GM06990 (cell line): ENCODE measurements at regions not wholly inside any gene's neighbourhood (a gene's known extent, or its start where the extent isn't known, plus 50 kb on each side); places are given as distances from the start of the nearest gene placed in this dataset.

Experiments
- DNase-seq: peaks from one replicate; pipeline ENCODE4 v3.0.0-alpha.2; 2011; ENCODE audit not compliant: insufficient read length; ENCODE audit errors: extremely low read depth
- H3K27me3 ChIP-seq: replicated peaks from 2 replicates; pipeline ENCODE4 v1.6.0; 2011; ENCODE audit warnings: low read length; ENCODE audit not compliant: control insufficient read depth, insufficient read depth
- H3K36me3 ChIP-seq: 2 replicates; pipeline ENCODE4 v1.5.1; 2011; ENCODE audit warnings: low read length; ENCODE audit not compliant: control insufficient read depth, insufficient read depth
- H3K4me3 ChIP-seq: replicated peaks from 2 replicates; pipeline ENCODE4 v1.5.1; 2011; ENCODE audit warnings: low read depth, mild to moderate bottlenecking, control low read depth, low read length
- CTCF ChIP-seq: IDR thresholded peaks from 2 replicates; pipeline ENCODE4 v1.5.1; 2011; ENCODE audit warnings: low read length, control low read depth, mild to moderate bottlenecking, inconsistent platforms; ENCODE audit not compliant: insufficient read depth, poor library complexity, severe bottlenecking

- no peak for TF ChIP-seq CTCF
- no peaks in the 10 kb centered on the region for H3K36me3 ChIP-seq
- no peaks in the 10 kb centered on the region; the same call in none of the 2 replicates for H3K27me3 ChIP-seq
- no peak for DNase-seq
- no peak overlapping the region for H3K4me3 ChIP-seq
Measured at GRCh38 chr1:115430441-115431158, 92.6 kb upstream of the NGF start.

- TF ChIP-seq CTCF: no peak
- no peak overlapping the region for H3K4me3 ChIP-seq
- no peak for DNase-seq
- no peaks in the 10 kb centered on the region for H3K36me3 ChIP-seq
- H3K27me3 ChIP-seq: no peaks in the 10 kb centered on the region; the same call in none of the 2 replicates
Measured at GRCh38 chr1:115429884-115430283, 91.8 kb upstream of the NGF start.

GRCh38 chr1:115429241-115429640 is 91.2 kb upstream of the NGF start:
- no peak for DNase-seq
- no peak overlapping the region for H3K4me3 ChIP-seq
- H3K27me3 ChIP-seq: no peaks in the 10 kb centered on the region; the same call in none of the 2 replicates
- H3K36me3 ChIP-seq: no peaks in the 10 kb centered on the region
- no peak for TF ChIP-seq CTCF

- no peak for TF ChIP-seq CTCF
- no peak overlapping the region for H3K4me3 ChIP-seq
- no peaks in the 10 kb centered on the region; the same call in none of the 2 replicates for H3K27me3 ChIP-seq
- no peak for DNase-seq
- no peaks in the 10 kb centered on the region for H3K36me3 ChIP-seq
Measured at GRCh38 chr1:115428676-115429075, 90.6 kb upstream of the NGF start.

- Histone ChIP-seq H3K27me3 (no peaks in the 10 kb centered on the region; the same call in none of the 2 replicates), H3K36me3 (no peaks in the 10 kb centered on the region), H3K4me3 (no peak overlapping the region)
- TF ChIP-seq CTCF: no peak
- no peak for DNase-seq
Measured at GRCh38 chr1:115428256-115428655, 90.2 kb upstream of the NGF start.

- TF ChIP-seq CTCF: no peak
Measured at GRCh38 chr1:115426956-115427355, 88.9 kb upstream of the NGF start.

More at GRCh38 chr1:115426956-115427355, 88.9 kb upstream of the NGF start:
- Histone ChIP-seq H3K4me3 (no peak overlapping the region), H3K36me3 (no peaks in the 10 kb centered on the region), H3K27me3 (no peaks in the 10 kb centered on the region; the same call in none of the 2 replicates)
- no peak for DNase-seq
